MV-4-11 (cell line): ENCODE measurements at regions not wholly inside any gene's neighbourhood (a gene's known extent, or its start where the extent isn't known, plus 50 kb on each side); places are given as distances from the start of the nearest gene placed in this dataset.
A peak's percentile ranks its signal among the peaks of the same experiment; 100 is the strongest.

Experiments used
- DNase-seq: peaks from one replicate; lab custom pipeline; 2025; lab: John Stamatoyannopoulos, UW

DNA sequence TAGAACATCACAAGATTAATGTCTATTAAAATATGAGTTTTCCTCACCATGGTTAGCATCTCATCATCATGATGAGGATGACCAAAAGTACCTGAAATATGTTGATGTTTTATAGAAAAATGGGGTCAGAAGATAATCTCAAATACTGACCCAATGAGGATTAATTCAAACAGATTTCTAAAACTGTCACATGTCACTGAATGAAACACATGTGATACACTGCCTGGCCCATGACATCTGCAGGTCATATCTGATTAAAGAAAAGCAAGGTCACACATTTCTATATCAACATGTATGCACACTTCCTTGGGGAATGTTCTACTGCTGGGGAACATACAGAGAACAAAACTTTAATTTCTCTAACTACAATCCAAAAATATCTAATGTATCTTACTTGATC is 470.6 kb upstream of the ADGRL2 start:
- no peak for DNase-seq

DNA sequence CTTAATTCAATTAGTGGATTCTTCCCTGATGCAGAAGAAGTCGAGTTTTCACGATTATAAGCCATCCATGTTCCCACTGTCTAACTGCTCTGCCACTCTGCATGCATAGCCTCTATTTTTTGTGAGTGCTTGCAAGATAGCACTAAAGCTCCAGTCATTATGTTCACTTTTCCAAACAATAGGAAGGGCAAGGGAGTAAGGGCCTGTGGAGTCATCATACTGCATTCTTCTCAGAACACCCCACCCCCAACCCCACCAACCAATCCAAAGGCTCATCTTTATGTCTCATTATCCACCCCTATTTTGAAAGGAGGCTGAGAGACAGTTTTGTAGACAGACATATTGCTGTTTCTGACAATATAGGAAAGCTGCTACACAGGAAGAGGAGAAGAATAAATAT is 471.7 kb upstream of the ADGRL2 start:
- DNase-seq, result no peak

- DNase-seq, result no peak
Observed at GRCh38 chr1:81327743-81328142, 473.0 kb upstream of the ADGRL2 start.

GRCh38 chr1:81327103-81327710 is 473.5 kb upstream of the ADGRL2 start:
- no peak for DNase-seq

- DNase-seq, result no peak
Observed at GRCh38 chr1:81326212-81326611, 474.5 kb upstream of the ADGRL2 start.

GRCh38 chr1:81325397-81325796 is 475.3 kb upstream of the ADGRL2 start:
- no peak for DNase-seq

GRCh38 chr1:81323862-81324261 is 476.9 kb upstream of the ADGRL2 start:
- DNase-seq, result no peak

GRCh38 chr1:81317191-81317590 is 483.5 kb upstream of the ADGRL2 start:
- no peak for DNase-seq

- peak; percentile 43 for DNase-seq
Observed at GRCh38 chr1:81314513-81315233, 486.1 kb upstream of the ADGRL2 start.

- DNase-seq, result no peak
Observed at GRCh38 chr1:81313289-81313688, 487.4 kb upstream of the ADGRL2 start.

- no peak for DNase-seq
Observed at GRCh38 chr1:81312272-81312754, 488.4 kb upstream of the ADGRL2 start.

DNA sequence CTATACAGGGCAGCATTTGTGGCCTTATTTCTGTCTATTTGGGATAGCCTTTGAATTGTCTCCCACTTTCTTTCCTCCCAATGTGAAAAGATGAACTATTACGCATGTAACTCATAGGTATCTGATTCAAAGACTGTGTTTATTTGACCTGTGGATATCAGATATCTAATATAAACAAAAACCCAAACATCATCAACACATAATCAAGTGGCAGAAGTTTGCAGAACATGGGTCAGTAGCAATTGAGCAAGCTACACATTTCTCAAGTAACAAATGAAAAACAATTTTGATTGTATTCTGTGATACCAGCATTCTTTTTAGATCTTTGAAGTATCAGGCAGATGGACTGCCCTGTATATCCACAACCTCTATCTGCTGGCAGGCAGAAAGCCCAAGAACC is 490.5 kb upstream of the ADGRL2 start:
- no peak for DNase-seq

- no peak for DNase-seq
Observed at GRCh38 chr1:81308191-81308590, 492.5 kb upstream of the ADGRL2 start.

DNA sequence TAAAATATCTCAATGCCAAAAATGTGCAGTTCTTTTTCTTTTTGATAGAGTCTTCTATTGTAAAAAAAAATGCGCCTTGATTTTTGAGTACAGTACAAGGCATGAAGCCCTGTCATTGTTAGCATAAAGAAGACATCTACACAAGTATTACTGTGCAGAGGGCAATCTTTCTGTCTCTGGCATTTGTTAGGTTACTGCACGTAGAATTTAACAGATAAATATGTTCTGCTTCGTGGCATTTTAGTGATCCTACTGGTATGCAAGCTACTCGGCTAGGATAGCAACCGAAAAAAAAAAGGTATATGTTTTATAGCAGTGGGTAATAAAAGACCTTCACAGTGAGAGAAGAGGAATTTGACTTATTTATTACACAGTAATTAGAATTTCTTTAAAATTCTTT is 492.9 kb upstream of the ADGRL2 start:
- no peak for DNase-seq

GRCh38 chr1:81305997-81306452 is 494.7 kb upstream of the ADGRL2 start:
- peak; percentile 37 for DNase-seq

DNA sequence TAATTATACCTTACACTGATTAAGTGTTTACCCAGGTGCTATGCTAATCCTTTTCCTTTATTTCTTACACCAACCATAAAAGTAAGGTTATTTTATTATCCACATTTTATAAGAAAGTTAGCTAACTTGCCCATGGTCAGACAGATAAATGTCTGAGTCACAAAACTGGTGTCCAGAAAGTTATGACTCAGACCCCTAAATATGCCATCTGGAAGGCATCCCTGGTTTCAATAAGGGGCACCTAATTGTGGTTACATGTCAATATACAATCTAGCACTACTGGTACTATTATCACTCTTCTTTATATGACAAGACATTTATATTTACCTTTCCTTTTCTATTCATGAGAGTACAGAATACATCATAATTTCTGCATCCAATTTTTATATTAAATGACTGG is 496.5 kb upstream of the ADGRL2 start:
- no peak for DNase-seq

- DNase-seq, result no peak
Observed at GRCh38 chr1:81299892-81300291, 500.8 kb upstream of the ADGRL2 start.

DNA sequence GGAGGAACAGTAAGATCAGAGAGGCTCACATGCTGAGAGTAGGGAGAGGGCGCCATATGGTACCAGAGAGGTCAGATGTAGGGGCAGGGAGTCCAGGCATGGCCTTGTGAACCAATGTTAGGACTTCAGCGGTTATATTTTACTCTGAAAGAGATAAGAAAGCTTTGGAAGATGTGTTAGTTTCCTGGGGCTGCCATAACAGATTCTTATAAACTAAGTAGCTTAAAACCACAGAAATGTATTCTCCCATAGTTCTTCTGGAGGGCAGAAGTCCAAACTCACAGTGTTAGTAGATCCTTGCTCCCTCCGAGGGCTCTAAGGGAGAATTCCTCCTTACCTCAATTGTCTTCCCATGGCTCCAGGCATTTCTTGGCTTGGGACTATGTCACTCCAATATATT is 502.5 kb upstream of the ADGRL2 start:
- no peak for DNase-seq

DNA sequence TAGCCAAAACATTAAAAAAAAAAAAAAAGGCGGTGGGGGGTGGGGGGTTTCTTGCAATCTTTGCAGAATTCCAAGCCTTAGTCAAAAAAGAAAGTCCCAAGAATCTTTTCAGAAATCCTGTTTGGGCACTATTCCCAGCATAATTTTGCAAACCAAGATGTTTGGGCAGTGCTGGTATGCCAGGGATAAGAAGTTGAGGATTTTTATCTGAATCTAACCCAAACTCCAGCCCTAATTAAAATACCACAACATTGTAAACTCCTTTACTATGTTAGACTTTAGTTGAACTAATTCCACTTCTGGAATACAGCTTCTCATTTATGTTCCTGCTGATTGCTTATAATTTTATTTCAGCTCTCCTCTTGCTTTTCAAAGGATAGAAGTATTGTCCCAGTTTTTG is 504.1 kb upstream of the ADGRL2 start:
- DNase-seq, result no peak

- DNase-seq, result no peak
Observed at GRCh38 chr1:81290326-81290725, 510.4 kb upstream of the ADGRL2 start.

DNA sequence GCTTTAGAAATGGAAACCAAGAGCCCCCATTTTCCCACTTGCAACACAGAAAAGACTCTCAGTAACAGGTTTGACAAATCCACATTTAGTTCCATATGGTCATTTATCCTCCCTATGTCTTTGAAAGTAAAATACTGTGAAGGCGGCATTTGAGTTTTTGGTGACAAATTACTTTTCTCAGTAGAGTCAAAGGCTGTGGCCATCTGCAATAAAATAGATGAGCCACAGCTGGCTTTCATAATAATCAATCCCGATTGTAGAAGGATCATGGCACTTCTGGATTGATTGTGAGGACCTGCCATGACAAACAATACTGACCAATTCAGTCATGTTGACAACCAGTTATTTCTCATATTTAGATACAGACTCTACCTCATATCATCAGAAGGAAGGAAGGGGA is 512.0 kb upstream of the ADGRL2 start:
- no peak for DNase-seq

- DNase-seq, result no peak
Observed at GRCh38 chr1:81287411-81288080, 513.2 kb upstream of the ADGRL2 start.

DNA sequence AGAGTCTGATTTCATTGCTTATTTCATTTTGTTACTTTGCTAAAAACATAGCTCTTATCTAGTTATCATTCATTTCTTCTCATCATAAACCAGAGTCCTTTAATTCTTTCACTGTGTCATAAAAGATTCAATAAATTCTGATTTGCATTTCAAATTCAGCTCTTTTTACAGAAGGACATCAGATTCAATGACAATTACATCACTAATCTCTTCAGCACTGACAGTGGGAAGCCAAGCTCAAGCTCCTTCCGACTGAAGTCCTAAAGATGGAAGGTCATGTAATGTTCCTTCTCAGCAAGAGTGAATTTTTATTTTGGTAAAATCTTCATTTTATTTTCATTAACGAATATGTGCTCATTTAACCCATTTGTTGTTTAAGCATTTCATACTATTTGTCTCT is 530.7 kb upstream of the ADGRL2 start:
- DNase-seq, result no peak
